CD4-positive, alpha-beta memory T cell (primary cell): ENCODE measurements at regions not wholly inside any gene's neighbourhood (a gene's known extent, or its start where the extent isn't known, plus 50 kb on each side); places are given as distances from the start of the nearest gene placed in this dataset.
"Not testable (repeated sequence)": the region's sequence is repeated elsewhere in the genome, so short reads cannot be mapped to it uniquely, and the experiment has no call there.

Source experiments
- CTCF ChIA-PET: fragments of 350-600 bp; sonication (Branson Sonifier 250); formaldehyde crosslinking; loops from one replicate; lab custom pipeline; 2021; ENCODE audit warnings: inconsistent platforms; ENCODE audit not compliant: partially characterized antibody; lab: Charles Lee
- POLR2A ChIA-PET: fragments of 350-600 bp; sonication (Branson Sonifier 250); formaldehyde crosslinking; loops from one replicate; lab custom pipeline; 2021; ENCODE audit not compliant: partially characterized antibody; lab: Charles Lee
- DNase-seq, 5 donors: peaks; one replicate each; pipeline versions ENCODE4 v3.0.0 to v3.0.0-alpha.2; 2020 to 2022; ENCODE audit warnings: mixed read lengths in 1 of 5
- H3K27ac ChIP-seq: one replicate; pipeline ENCODE4 v1.7.0; 2013; ENCODE audit warnings: low read depth, low read length
- H3K27me3 ChIP-seq: 2 replicates; pipeline ENCODE4 v1.7.0; 2013; ENCODE audit warnings: mild to moderate bottlenecking, low read length, moderate library complexity; ENCODE audit not compliant: insufficient read depth
- H3K36me3 ChIP-seq: 2 replicates; pipeline ENCODE4 v1.7.0; 2013; ENCODE audit warnings: mild to moderate bottlenecking, low read length, moderate library complexity; ENCODE audit not compliant: insufficient read depth
- H3K4me1 ChIP-seq: 2 replicates; pipeline ENCODE4 v1.7.0; 2013; ENCODE audit warnings: mild to moderate bottlenecking, low read length, moderate library complexity; ENCODE audit not compliant: insufficient read depth
- H3K4me3 ChIP-seq, 2 donors: one replicate each; pipeline ENCODE4 v1.7.0; 2013; ENCODE audit warnings: low read length in 2 of 2, mild to moderate bottlenecking in 1 of 2
- H3K9me3 ChIP-seq, 2 donors: one replicate each; pipeline ENCODE4 v1.7.0; 2013; ENCODE audit warnings: low read length in 2 of 2, control low read depth in 1 of 2; ENCODE audit not compliant: control insufficient read depth in 1 of 2
- H3K27ac Mint-ChIP-seq, 7 donors: one replicate each; pipeline ENCODE4 v1.8.0; 2020 to 2021; ENCODE audit warnings: mixed read lengths in 7 of 7, mild to moderate bottlenecking in 6 of 7, inconsistent platforms in 3 of 7, moderate library complexity in 3 of 7
- H3K27me3 Mint-ChIP-seq, 2 donors: one replicate each; pipeline ENCODE4 v1.8.0; 2020 to 2021; ENCODE audit warnings: mixed read lengths in 2 of 2
- H3K36me3 Mint-ChIP-seq, 2 donors: one replicate each; pipeline ENCODE4 v1.8.0; 2020 to 2021; ENCODE audit warnings: mixed read lengths in 2 of 2, inconsistent platforms in 1 of 2, mild to moderate bottlenecking in 1 of 2
- H3K4me1 Mint-ChIP-seq, 4 donors: one replicate each; pipeline ENCODE4 v1.8.0; 2020 to 2021; ENCODE audit warnings: mixed read lengths in 4 of 4, mild to moderate bottlenecking in 1 of 4
- H3K4me3 Mint-ChIP-seq, 8 donors: one replicate each; pipeline ENCODE4 v1.8.0; 2020 to 2021; ENCODE audit warnings: mixed read lengths in 8 of 8, mild to moderate bottlenecking in 7 of 8, moderate library complexity in 6 of 8, inconsistent platforms in 3 of 8
- H3K9me3 Mint-ChIP-seq, 8 donors: one replicate each; pipeline ENCODE4 v1.8.0; 2020 to 2021; ENCODE audit warnings: mixed read lengths in 8 of 8, mild to moderate bottlenecking in 5 of 8, inconsistent platforms in 3 of 8, moderate library complexity in 1 of 8
- intact Hi-C: fragments of 100-400 bp; cut with micrococcal nuclease; formaldehyde crosslinking; loops from one replicate; pipeline ENCODE4 v1.15.1; 2023

GRCh38 chr11:126149759-126150625 lies 61.5 kb downstream of the RPUSD4 start:
- Mint-ChIP-seq H3K27me3 (peaks cover 4% of the 10 kb centered on the region in 2 donors), H3K27ac (no peak overlapping the region), H3K4me3 (no peak overlapping the region), H3K9me3 (peaks cover 0 to 18% (median 10%) of the 10 kb centered on the region in 8 donors), H3K36me3 (peaks cover 0 to 6% of the 10 kb centered on the region in 2 donors), H3K4me1 (no peaks in the 10 kb centered on the region)
- CTCF ChIA-PET: no interaction called here
- Histone ChIP-seq H3K9me3 (no peaks in the 10 kb centered on the region), H3K27ac (no peak overlapping the region), H3K4me1 (no peaks in the 10 kb centered on the region), H3K36me3 (no peaks in the 10 kb centered on the region), H3K4me3 (no peak overlapping the region), H3K27me3 (no peaks in the 10 kb centered on the region)
- POLR2A ChIA-PET: no interaction called here
- intact Hi-C loops: no loop called here
- no peak for DNase-seq

- DNase-seq: no peak
- CTCF ChIA-PET: no interaction called here
- Histone ChIP-seq H3K4me3 (no peak overlapping the region), H3K4me1 (no peaks in the 10 kb centered on the region), H3K9me3 (no peaks in the 10 kb centered on the region), H3K36me3 (no peaks in the 10 kb centered on the region), H3K27ac (no peak overlapping the region), H3K27me3 (no peaks in the 10 kb centered on the region)
- POLR2A ChIA-PET: no interaction called here
- intact Hi-C loops: no loop called here
- peaks cover 0 to 18% (median 10%) of the 10 kb centered on the region in 8 donors for H3K9me3 Mint-ChIP-seq
- no peak overlapping the region for H3K27ac Mint-ChIP-seq
- H3K4me1 Mint-ChIP-seq: no peaks in the 10 kb centered on the region
- H3K27me3 Mint-ChIP-seq: peaks cover 4 to 6% of the 10 kb centered on the region in 2 donors
- H3K4me3 Mint-ChIP-seq: no peak overlapping the region
- peaks cover 0 to 6% of the 10 kb centered on the region in 2 donors for H3K36me3 Mint-ChIP-seq
Measured at GRCh38 chr11:126148317-126148716, 63.1 kb downstream of the RPUSD4 start.

GRCh38 chr11:126147208-126148111 lies 64.0 kb downstream of the RPUSD4 start:
- Histone ChIP-seq H3K27me3 (no peaks in the 10 kb centered on the region), H3K36me3 (no peaks in the 10 kb centered on the region), H3K4me3 (no peak overlapping the region), H3K9me3 (no peaks in the 10 kb centered on the region), H3K27ac (no peak overlapping the region), H3K4me1 (no peaks in the 10 kb centered on the region)
- Mint-ChIP-seq H3K4me1 (no peaks in the 10 kb centered on the region), H3K27me3 (peaks cover 4 to 7% of the 10 kb centered on the region in 2 donors), H3K9me3 (peaks cover 0 to 12% (median 9%) of the 10 kb centered on the region in 8 donors), H3K36me3 (peaks cover 0 to 6% of the 10 kb centered on the region in 2 donors), H3K4me3 (no peak overlapping the region), H3K27ac (no peak overlapping the region)
- ChIA-PET CTCF (no interaction called here), POLR2A (no interaction called here)
- intact Hi-C loops: no loop called here
- DNase-seq: no peak

- CTCF ChIA-PET: no interaction called here
- Histone ChIP-seq H3K36me3 (no peaks in the 10 kb centered on the region), H3K4me1 (no peaks in the 10 kb centered on the region), H3K27me3 (no peaks in the 10 kb centered on the region), H3K27ac (no peak overlapping the region), H3K9me3 (no peaks in the 10 kb centered on the region), H3K4me3 (no peak overlapping the region)
- H3K27ac Mint-ChIP-seq: no peak overlapping the region
- intact Hi-C loops: no loop called here
- no peak overlapping the region for H3K4me3 Mint-ChIP-seq
- H3K27me3 Mint-ChIP-seq: peaks cover 0 to 5% of the 10 kb centered on the region in 2 donors
- DNase-seq: no peak
- H3K4me1 Mint-ChIP-seq: no peaks in the 10 kb centered on the region
- H3K9me3 Mint-ChIP-seq: peaks cover 0 to 5% (median 2%) of the 10 kb centered on the region in 8 donors
- H3K36me3 Mint-ChIP-seq: no peaks in the 10 kb centered on the region
- POLR2A ChIA-PET: no interaction called here
Measured at GRCh38 chr11:126146454-126147192, 64.8 kb downstream of the RPUSD4 start.

GRCh38 chr11:126145954-126146353 lies 65.5 kb downstream of the RPUSD4 start:
- Mint-ChIP-seq H3K36me3 (no peaks in the 10 kb centered on the region), H3K4me3 (no peak overlapping the region), H3K4me1 (no peaks in the 10 kb centered on the region), H3K27ac (no peak overlapping the region), H3K27me3 (peaks cover 0 to 10% of the 10 kb centered on the region in 2 donors), H3K9me3 (peaks cover 0 to 3% (median 0%) of the 10 kb centered on the region in 8 donors)
- CTCF ChIA-PET: no interaction called here
- Histone ChIP-seq H3K27me3 (no peaks in the 10 kb centered on the region), H3K4me3 (no peak overlapping the region), H3K27ac (no peak overlapping the region), H3K4me1 (no peaks in the 10 kb centered on the region), H3K36me3 (no peaks in the 10 kb centered on the region), H3K9me3 (no peaks in the 10 kb centered on the region)
- no peak for DNase-seq
- intact Hi-C loops: no loop called here
- POLR2A ChIA-PET: no interaction called here

GRCh38 chr11:126143491-126143890 lies 68.0 kb downstream of the RPUSD4 start:
- CTCF ChIA-PET, H3K27ac Mint-ChIP-seq, H3K4me1 ChIP-seq, H3K36me3 ChIP-seq, H3K36me3 Mint-ChIP-seq, H3K9me3 Mint-ChIP-seq, intact Hi-C loops, H3K4me1 Mint-ChIP-seq, H3K27ac ChIP-seq, H3K4me3 ChIP-seq, DNase-seq, POLR2A ChIA-PET, H3K27me3 ChIP-seq, H3K9me3 ChIP-seq, H3K4me3 Mint-ChIP-seq: not testable (repeated sequence)
- peaks cover 8 to 23% of the 10 kb centered on the region in 2 donors for H3K27me3 Mint-ChIP-seq

GRCh38 chr11:126140926-126141280 lies 70.5 kb downstream of the RPUSD4 start:
- Mint-ChIP-seq H3K36me3 (no peaks in the 10 kb centered on the region), H3K4me3 (no peak overlapping the region), H3K27ac (no peak overlapping the region), H3K9me3 (no peaks in the 10 kb centered on the region), H3K27me3 (peaks cover 9 to 25% of the 10 kb centered on the region in 2 donors), H3K4me1 (no peaks in the 10 kb centered on the region)
- Histone ChIP-seq H3K4me3 (no peak overlapping the region), H3K27ac (no peak overlapping the region), H3K4me1 (no peaks in the 10 kb centered on the region), H3K9me3 (no peaks in the 10 kb centered on the region), H3K36me3 (no peaks in the 10 kb centered on the region), H3K27me3 (no peaks in the 10 kb centered on the region)
- ChIA-PET POLR2A (no interaction called here), CTCF (no interaction called here)
- intact Hi-C loops: no loop called here
- DNase-seq: no peak
